Brain pericyte (primary cell): ENCODE measurements at regions not wholly inside any gene's neighbourhood (a gene's known extent, or its start where the extent isn't known, plus 50 kb on each side); places are given as distances from the start of the nearest gene placed in this dataset.
"Not testable (repeated sequence)": the region's sequence is repeated elsewhere in the genome, so short reads cannot be mapped to it uniquely, and the experiment has no call there.

Experiments
- DNase-seq: peaks from one replicate; pipeline ENCODE4 v3.0.0-alpha.2; 2012; ENCODE audit warnings: low read depth, low spot score

- not testable (repeated sequence) for DNase-seq
Measured at GRCh38 chr2:37722971-37723370, 51.5 kb upstream of the CDC42EP3 start.

- no peak for DNase-seq
Measured at GRCh38 chr2:37730037-37730818, 58.8 kb upstream of the CDC42EP3 start.

GRCh38 chr2:37732412-37732811 lies 61.0 kb upstream of the CDC42EP3 start:
- DNase-seq, result not testable (repeated sequence)

DNA sequence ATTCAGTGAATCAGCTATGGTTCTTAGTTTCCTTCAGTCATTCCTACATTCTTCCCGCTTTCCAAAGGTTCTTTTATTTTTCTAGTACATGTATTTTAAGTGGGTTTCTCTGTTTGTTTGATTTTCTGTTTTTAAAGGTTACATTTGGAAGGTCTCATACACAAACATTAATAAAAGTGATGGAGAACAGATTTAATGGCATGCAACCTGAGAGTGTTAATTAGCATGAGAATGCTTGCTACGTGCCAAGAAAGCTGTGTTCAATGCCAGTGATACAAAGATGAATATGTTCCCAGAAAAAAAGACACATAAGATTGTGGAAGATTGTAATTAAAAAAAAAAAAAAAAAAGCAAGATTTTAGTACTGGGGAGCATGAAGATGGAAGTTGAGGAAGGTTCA lies 61.8 kb upstream of the CDC42EP3 start:
- no peak for DNase-seq

- not testable (repeated sequence) for DNase-seq
Measured at GRCh38 chr2:37733955-37734354, 62.5 kb upstream of the CDC42EP3 start.

DNA sequence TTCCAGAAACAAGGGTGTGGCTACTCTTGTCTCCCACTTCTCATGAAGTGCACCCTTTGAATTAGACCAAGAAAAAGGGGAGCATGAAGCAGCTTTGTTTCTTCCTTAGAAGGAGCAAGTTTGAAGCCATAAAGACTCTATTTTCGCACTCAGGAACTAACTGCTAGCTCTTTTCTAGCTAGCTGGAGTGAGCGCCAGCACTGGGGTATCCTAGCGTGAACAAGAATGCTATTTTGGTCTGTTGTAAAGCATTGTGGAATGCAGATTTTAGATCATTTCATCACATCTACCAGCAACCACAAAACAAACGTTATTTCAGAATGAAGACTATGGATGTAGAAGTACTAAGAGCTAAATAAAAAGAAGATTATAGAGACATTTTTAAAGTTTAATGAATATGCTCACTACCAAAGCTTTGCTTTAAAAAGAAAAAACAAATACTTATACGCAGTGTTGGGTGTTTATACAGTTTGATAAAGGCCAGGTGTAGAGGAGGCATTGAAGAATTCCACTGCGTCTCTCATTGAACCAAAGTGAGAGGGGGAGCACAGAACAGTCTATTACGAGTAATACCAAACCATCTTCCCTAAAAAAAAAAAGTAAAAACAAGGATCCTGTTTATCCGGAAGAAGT lies 63.6 kb upstream of the CDC42EP3 start:
- DNase-seq, result not testable (repeated sequence)

- DNase-seq, result not testable (repeated sequence)
Measured at GRCh38 chr2:37735524-37735910, 64.1 kb upstream of the CDC42EP3 start.

GRCh38 chr2:37737507-37737906 lies 66.1 kb upstream of the CDC42EP3 start:
- DNase-seq, result no peak

DNA sequence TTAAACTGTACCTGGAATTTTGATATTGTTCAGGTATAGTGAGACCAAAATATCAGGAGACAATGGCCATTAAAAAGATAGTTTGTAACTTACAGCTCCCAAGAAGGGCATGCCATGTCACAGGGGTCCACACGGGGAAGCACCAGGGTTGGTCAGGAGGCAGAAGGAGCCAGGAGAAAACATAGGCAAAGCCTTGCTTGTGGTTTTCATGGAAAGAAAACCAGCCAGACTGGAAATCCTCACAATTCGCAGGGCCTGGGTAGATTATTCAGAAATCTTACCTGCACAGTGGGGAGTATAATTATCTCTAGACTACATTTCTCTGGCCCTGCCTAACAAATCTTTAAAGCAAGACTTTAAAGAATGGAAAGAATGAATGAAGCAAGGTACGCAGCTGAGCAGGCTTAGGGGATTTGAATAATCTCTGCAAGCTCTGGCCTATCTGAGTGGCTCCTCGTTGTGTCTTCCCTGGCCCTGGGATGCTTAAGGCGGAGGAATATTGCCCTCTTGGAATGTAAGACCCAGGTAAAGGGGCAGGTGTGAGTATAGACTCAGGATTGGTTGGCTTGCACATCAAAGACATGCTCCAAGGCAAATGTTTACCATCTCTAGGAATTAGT lies 66.9 kb upstream of the CDC42EP3 start:
- no peak for DNase-seq

GRCh38 chr2:37739153-37739552 lies 67.7 kb upstream of the CDC42EP3 start:
- DNase-seq, result no peak

DNA sequence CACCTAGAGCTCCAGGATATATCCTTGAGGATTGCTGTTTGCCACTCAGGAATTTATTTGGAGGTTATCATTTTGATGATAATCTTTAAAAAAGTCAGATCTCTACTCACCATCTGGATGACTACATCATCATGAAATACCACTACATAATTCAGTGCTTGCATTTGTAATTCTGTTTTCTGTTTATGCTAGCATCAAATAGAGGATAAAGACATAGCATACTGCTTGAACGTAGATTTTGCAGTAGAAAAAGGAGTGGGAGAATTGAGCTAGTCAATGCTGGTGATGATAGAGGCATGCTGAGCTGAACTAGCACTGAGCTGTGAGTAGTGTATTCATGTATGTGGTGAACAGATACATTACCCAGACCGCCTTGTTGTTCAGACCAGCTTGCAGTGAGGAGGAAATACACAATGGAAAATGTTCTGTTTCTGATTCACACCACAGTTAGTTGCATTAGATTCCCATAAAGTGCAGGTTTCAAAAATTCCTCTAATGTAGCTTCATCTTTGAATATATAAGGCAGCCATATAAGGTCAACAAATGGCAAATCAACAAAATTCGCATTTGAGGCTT lies 68.8 kb upstream of the CDC42EP3 start:
- no peak for DNase-seq

GRCh38 chr2:37742286-37742685 lies 70.8 kb upstream of the CDC42EP3 start:
- DNase-seq, result no peak

DNA sequence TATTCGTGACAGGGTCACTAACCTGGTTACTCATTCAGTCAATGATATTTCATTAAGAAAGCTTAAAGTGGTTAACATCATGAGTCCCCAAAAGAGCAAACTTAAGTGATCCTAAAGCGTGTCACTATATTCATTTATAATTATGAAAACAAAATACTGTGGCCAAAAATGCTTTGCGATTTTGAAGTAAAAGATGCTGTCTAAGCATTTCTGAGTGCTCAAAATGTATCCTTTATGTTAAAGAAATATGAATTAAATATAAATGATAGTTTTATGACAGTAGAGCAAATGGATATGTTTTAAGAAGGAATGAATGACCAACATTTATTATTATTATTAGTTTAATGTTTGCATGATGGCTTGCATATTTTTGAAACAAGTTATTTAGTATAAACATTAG lies 72.6 kb upstream of the CDC42EP3 start:
- DNase-seq, result no peak

DNA sequence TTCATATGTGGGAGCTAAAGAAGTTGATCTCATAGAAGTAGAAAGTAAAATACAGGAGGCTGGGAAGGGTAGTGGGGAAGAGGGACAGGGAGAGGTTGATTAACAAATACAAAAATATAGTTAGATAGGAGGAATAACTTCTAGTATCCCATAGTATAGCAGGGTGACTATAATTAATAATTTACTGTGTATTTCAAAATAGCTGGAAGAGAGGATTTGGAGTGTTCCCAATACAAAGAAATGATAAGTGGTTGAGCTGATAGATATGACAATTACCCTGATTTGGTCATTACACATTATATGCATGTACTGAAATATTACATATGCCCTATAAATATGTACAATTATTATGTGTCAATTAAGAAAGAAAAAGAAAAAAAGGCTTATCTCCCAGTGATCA lies 73.5 kb upstream of the CDC42EP3 start:
- not testable (repeated sequence) for DNase-seq

DNA sequence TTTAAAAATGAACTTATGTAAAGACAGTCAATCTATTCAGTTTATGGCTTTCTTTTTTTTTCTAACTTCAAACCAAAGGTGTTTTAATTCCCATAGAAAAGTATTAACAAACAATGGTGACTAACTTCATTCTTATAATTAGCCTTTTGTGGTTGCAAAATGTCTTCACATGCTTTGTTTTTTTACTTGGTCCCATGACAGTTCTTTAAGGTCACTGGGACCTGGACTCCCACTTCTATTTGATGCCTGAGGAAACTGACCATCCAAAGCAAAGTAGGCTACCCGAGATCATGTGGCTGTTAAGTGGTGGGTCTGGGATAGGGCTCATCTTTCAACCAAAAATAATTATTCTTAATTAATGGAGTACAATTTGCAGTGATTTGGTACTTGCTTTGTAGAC lies 74.6 kb upstream of the CDC42EP3 start:
- not testable (repeated sequence) for DNase-seq

DNA sequence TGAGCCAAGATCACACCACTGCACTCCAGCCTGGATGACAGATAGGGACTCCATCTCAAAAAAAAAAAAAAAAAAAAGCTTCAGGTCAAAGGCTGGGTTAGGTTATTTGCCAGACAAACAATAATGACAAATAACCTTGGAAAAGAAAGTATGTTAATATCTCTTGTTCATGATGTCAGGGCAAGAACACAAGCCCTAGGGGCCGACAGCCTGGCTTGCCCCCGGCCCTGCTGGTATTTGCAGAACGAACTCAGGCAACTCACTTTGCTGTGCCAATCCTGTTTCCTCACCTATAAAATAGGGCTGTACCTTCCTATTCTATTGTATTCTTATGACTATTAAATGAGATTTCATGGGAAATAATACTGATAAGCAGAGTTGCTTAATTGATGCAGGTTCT lies 75.4 kb upstream of the CDC42EP3 start:
- no peak for DNase-seq

- DNase-seq, result no peak
Measured at GRCh38 chr2:37748541-37748940, 77.1 kb upstream of the CDC42EP3 start.

DNA sequence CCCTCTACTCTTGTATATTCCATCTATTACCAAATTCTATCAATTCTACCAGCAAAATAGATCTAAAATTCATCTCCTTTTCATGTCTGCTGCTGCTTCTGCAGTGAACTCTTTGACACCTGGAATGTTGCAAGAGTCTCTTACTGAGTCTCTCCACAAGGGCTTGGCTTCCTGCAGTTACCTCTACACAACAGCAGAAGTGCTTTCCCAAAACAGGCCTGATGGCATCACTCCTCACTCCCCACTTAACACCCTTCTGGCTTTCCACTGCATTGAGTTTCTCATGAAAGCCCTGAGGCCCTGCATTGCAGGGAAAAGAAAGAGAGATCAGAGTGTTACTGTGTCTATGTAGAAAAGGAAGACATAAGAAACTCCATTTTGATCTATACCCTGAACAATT lies 78.8 kb upstream of the CDC42EP3 start:
- DNase-seq, result not testable (repeated sequence)

GRCh38 chr2:37752766-37753165 lies 81.3 kb upstream of the CDC42EP3 start:
- no peak for DNase-seq

- no peak for DNase-seq
Measured at GRCh38 chr2:37753758-37754157, 82.3 kb upstream of the CDC42EP3 start.

DNA sequence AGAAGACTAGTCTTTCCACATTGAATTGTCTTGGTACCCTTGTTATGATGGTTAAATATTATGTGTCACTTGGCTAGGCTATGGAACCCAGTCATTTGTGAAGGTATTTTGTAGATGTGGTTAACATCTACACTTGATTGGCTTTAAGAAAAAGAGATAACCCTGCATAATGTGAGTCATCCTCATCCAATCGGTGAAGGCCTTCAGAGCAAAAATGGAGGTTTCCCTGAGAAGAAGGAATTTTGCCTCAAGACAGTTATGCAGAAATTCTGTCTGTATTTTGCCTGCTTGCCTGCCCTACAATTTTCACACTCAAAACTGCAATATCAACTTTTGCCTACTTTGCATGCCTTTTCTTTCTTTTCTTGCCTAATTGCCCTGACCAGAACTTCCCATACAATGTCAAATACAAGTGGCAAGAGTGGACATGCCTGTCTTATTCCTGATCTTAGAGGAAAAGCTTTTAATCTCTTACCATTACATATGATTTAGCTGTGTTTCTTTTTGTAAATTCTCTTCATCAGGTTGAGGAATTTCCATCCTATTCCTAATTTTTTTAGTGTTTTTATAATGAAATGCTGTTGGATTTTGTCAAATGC lies 84.6 kb upstream of the CDC42EP3 start:
- DNase-seq, result not testable (repeated sequence)

DNA sequence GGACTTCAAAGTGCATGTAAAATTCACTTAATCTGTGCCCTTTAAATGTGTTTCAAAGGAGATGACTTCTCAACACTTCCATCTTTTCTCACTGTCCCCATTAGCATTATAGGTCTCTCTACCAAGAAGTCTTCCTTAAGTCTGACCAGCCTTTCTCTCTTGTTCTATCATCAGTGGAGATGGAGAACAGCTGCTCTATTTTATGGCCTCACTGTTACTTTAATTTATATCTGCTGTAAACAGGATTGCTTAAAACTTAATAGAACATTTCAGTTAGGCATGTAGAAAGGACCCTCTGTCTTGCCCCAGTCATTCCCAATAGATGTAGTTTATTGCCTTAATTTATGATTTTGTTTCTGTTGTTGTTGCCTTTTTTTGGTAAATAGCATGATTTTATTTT lies 86.0 kb upstream of the CDC42EP3 start:
- DNase-seq, result not testable (repeated sequence)
